ENCODE measurements at regions not wholly inside any gene's neighbourhood (a gene's known extent, or its start where the extent isn't known, plus 50 kb on each side); places are given as distances from the start of the nearest gene placed in this dataset.

DNA sequence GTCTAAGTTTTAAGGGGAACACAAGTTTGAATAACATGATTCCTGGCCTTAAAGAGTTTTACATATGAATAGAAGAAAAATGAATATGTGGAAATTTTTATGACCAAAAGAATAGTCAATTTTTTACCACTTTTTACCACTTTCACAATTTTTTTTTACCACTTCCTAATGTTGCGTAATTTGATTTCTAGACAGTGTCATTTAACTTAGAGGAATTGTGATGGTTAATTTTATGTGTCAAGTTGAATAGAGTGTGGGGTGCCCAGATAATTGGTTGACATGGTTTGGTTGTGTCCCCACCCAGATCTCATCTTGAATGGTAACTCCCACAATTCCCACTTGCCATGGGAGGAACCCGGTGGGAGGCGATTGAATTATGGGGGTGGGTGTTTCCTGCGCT, 416.6 kb downstream of the KIF4B start:
- TF ChIP-seq, protein P1, sequence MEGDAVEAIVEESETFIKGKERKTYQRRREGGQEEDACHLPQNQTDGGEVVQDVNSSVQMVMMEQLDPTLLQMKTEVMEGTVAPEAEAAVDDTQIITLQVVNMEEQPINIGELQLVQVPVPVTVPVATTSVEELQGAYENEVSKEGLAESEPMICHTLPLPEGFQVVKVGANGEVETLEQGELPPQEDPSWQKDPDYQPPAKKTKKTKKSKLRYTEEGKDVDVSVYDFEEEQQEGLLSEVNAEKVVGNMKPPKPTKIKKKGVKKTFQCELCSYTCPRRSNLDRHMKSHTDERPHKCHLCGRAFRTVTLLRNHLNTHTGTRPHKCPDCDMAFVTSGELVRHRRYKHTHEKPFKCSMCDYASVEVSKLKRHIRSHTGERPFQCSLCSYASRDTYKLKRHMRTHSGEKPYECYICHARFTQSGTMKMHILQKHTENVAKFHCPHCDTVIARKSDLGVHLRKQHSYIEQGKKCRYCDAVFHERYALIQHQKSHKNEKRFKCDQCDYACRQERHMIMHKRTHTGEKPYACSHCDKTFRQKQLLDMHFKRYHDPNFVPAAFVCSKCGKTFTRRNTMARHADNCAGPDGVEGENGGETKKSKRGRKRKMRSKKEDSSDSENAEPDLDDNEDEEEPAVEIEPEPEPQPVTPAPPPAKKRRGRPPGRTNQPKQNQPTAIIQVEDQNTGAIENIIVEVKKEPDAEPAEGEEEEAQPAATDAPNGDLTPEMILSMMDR (IDR thresholded peaks at IDR 0.05; ENCODE audit: borderline replicate concordance, extremely low read depth, low read length, poor library complexity, severe bottlenecking) = no peak
- no peak for TF ChIP-seq EZH2 (IDR thresholded peaks at IDR 0.05; ENCODE audit: borderline replicate concordance, low read depth, low read length, severe bottlenecking)

All from DND-41 (cell line).